ENCODE measurements at regions not wholly inside any gene's neighbourhood (a gene's known extent, or its start where the extent isn't known, plus 50 kb on each side); places are given as distances from the start of the nearest gene placed in this dataset.

DNA sequence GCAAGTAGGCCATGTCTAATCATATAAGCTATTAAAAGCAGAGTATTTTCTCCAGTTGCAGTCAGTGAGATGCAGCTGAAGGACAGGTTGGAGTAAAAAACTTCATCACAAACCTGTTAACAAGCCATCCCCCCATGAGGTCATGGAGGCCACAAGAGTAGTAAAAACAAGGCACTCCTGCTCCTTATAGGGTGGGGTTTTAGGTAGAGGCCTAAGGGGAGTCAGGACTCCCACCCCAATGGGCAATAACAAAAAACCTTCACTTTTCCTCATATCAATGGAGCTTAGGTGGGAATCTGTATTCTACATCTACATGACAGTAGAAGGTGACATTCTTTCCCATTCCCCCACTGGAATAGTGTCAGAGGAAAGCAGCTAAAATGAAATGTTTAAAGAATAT is 428.1 kb upstream of the KHDRBS2 start:
- no peaks in the 10 kb centered on the region for H3K36me3 ChIP-seq (ENCODE audit: control insufficient read depth in 2 of 2, extremely low read depth in 1 of 2, insufficient read depth in 2 of 2, low read length in 2 of 2)
- no peak overlapping the region for H2AFZ ChIP-seq (ENCODE audit: low read depth, low read length)
- no peak for DNase-seq (ENCODE audit: low read depth, low spot score)
- no peaks in the 10 kb centered on the region for H3K9me3 ChIP-seq (replicated peaks; ENCODE audit: control insufficient read depth, insufficient read depth, low read length)
- H3K27ac ChIP-seq (ENCODE audit: insufficient read depth, low read depth, low read length), result no peak overlapping the region
- CTCF ChIA-PET, result no interaction called here
- dilution Hi-C loops (cut with MboI; ENCODE audit: extremely low pct_ligation_motif_present, low sequenced_read_pairs), result no loop called here
- no TSS peak for BruUV-seq (replicated peaks)
- POLR2A ChIA-PET, result no interaction called here
- H3K4me1 ChIP-seq (ENCODE audit: control insufficient read depth, extremely low read depth, insufficient read depth, low read length), result no peaks in the 10 kb centered on the region
- TF ChIP-seq MAX (IDR thresholded peaks at IDR 0.05; ENCODE audit: insufficient read depth, insufficient read length) (no peak), POLR2AphosphoS5 (IDR thresholded peaks at IDR 0.05; ENCODE audit: insufficient read depth, low read depth, low read length) (no peak), EZH2 (IDR thresholded peaks at IDR 0.05; ENCODE audit: borderline replicate concordance, low read depth, low read length, severe bottlenecking) (no peak), MYC (IDR thresholded peaks at IDR 0.05; ENCODE audit: low read depth, low read length) (no peak), JUN (IDR thresholded peaks at IDR 0.05; ENCODE audit: borderline replicate concordance, insufficient read depth, insufficient read length, low read depth) (no peak), GATA2 (IDR thresholded peaks at IDR 0.05; ENCODE audit: insufficient read depth, insufficient read length, low read depth, low read length) (no peak), POLR2A (IDR thresholded peaks at IDR 0.05; ENCODE audit: low read depth, low read length) (no peak), FOS (IDR thresholded peaks at IDR 0.05; ENCODE audit: borderline replicate concordance, insufficient read depth, low read length) (no peak)
- TF ChIP-seq, protein P1, sequence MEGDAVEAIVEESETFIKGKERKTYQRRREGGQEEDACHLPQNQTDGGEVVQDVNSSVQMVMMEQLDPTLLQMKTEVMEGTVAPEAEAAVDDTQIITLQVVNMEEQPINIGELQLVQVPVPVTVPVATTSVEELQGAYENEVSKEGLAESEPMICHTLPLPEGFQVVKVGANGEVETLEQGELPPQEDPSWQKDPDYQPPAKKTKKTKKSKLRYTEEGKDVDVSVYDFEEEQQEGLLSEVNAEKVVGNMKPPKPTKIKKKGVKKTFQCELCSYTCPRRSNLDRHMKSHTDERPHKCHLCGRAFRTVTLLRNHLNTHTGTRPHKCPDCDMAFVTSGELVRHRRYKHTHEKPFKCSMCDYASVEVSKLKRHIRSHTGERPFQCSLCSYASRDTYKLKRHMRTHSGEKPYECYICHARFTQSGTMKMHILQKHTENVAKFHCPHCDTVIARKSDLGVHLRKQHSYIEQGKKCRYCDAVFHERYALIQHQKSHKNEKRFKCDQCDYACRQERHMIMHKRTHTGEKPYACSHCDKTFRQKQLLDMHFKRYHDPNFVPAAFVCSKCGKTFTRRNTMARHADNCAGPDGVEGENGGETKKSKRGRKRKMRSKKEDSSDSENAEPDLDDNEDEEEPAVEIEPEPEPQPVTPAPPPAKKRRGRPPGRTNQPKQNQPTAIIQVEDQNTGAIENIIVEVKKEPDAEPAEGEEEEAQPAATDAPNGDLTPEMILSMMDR (IDR thresholded peaks at IDR 0.05; ENCODE audit: extremely low read depth in 1 of 2, insufficient read depth in 1 of 2, low read depth in 1 of 2, low read length in 2 of 2), result no peak
- H3K79me2 ChIP-seq (ENCODE audit: control insufficient read depth, insufficient read depth, low read length), result no peaks in the 10 kb centered on the region
- H4K20me1 ChIP-seq (replicated peaks; ENCODE audit: control insufficient read depth, extremely low read depth, insufficient read depth, low read length), result no peaks in the 10 kb centered on the region
- intact Hi-C loops (cut with micrococcal nuclease), result no loop called here
- H3K27me3 ChIP-seq (ENCODE audit: control insufficient read depth in 2 of 2, insufficient read depth in 2 of 2, low read length in 2 of 2), result no peaks in the 10 kb centered on the region
- no peak overlapping the region for H3K4me2 ChIP-seq (ENCODE audit: insufficient read depth, low read length)
- H3K4me3 ChIP-seq (replicated peaks in 1 of 3; ENCODE audit: insufficient read depth in 1 of 3, low read depth in 1 of 3, low read length in 3 of 3), result no peak overlapping the region
- FAIRE-seq, result no peak
- no peak overlapping the region for H3K9ac ChIP-seq (replicated peaks; ENCODE audit: extremely low read depth, insufficient read depth, low read length)
- no peaks in the 10 kb centered on the region for H3K9me1 ChIP-seq (replicated peaks; ENCODE audit: control insufficient read depth, extremely low read depth, insufficient read depth, low read length)
